ENCODE measurements at regions not wholly inside any gene's neighbourhood (a gene's known extent, or its start where the extent isn't known, plus 50 kb on each side); places are given as distances from the start of the nearest gene placed in this dataset.

DNA sequence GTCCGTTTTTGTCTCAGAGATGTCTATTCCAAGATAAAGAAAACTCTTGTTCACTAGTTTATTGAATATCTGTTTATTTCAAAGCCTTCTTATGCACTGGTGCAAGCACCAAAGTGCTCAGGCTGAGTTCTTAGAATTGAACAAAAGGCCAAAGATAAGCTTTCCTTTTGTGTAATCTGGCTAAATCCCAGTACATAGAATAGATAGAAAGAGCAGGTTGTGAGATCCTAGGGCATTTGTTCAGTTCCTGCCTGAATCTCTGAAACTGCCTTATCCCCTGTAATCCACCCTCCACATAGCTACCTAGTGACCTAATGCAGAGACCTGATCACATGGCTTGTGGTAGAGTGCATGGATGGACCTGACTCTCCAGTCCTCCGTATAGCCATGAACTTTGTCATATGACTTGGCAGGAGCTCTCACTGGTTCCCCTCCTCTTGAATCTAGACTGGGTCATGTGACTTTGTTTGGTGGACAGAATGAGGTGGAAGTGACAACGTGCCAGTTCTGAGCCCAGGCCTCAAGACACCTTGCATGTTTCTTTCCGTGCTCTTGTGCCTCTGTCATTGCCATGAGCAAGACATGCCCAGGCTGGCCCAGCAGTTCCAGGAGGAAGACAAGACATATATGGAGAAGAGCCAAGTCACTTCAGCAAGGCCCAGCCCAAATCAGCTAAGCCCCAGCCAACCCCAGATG is 139.3 kb upstream of the SHB start:
- no peaks in the 10 kb centered on the region for H3K36me3 ChIP-seq
- H3K4me3 ChIP-seq: no peak overlapping the region
- intact Hi-C loops (cut with DNase I): no loop called here
- DNase-seq: no peak
- no peak for ATAC-seq
- TF ChIP-seq, protein P1, sequence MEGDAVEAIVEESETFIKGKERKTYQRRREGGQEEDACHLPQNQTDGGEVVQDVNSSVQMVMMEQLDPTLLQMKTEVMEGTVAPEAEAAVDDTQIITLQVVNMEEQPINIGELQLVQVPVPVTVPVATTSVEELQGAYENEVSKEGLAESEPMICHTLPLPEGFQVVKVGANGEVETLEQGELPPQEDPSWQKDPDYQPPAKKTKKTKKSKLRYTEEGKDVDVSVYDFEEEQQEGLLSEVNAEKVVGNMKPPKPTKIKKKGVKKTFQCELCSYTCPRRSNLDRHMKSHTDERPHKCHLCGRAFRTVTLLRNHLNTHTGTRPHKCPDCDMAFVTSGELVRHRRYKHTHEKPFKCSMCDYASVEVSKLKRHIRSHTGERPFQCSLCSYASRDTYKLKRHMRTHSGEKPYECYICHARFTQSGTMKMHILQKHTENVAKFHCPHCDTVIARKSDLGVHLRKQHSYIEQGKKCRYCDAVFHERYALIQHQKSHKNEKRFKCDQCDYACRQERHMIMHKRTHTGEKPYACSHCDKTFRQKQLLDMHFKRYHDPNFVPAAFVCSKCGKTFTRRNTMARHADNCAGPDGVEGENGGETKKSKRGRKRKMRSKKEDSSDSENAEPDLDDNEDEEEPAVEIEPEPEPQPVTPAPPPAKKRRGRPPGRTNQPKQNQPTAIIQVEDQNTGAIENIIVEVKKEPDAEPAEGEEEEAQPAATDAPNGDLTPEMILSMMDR (IDR thresholded peaks at IDR 0.05): no peak
- no peaks in the 10 kb centered on the region for H3K4me1 ChIP-seq
- H3K9me3 ChIP-seq: peaks cover 0 to 6% of the 10 kb centered on the region in 2 donors
- H3K27me3 ChIP-seq: no peaks in the 10 kb centered on the region
- no peak overlapping the region for H3K27ac ChIP-seq

DNA sequence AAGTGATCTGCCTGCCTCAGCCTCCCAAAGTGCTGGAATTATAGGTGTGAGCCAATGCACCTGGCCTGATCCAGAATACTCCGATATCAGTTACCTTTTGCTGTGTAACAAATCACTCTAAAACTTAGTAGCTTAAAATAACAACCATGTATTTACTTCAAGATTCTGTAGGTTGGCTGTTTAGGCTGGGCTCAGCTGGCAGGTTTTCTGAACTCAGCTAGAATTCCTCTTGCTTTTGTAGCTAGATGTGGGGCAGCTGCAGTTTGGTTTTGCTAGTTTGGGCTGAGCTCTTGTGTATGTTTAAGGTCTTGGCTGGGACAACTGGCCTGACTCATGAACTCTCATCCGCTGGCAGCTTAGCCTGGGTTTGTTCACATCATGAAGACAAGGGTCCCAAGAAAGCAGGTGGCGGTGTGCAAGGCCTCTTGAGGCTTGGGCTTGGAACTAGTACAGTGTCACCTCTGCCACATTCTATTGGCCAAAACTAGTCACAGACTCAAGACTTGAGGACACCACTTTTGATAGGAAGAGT is 138.3 kb upstream of the SHB start:
- no peaks in the 10 kb centered on the region for H3K4me1 ChIP-seq

DNA sequence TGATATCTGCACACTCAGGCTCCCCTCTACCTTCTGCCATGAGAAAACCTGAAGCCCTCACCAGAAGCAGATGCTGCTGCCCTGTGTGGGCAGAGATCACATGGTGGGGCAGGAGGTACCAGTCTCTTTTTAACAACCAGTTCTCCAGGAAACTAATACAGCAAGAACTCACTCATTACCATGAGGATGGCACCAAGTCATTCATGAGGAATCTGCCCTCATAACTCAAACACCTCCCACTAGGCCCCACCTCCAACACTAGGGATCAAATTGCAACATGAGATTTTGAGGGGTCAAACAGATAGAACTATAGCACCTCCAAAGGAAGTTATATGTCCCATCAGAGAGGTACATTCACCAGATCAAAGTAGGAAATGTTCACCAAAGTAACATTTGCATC is 136.3 kb upstream of the SHB start:
- H3K36me3 ChIP-seq: no peaks in the 10 kb centered on the region
- no peaks in the 10 kb centered on the region for H3K4me1 ChIP-seq
- DNase-seq (no peak), ATAC-seq (no peak)
- H3K27me3 ChIP-seq: no peaks in the 10 kb centered on the region
- H3K27ac ChIP-seq: no peak overlapping the region
- no peak overlapping the region for H3K4me3 ChIP-seq
- TF ChIP-seq, protein P1 (IDR thresholded peaks at IDR 0.05): no peak
- peaks cover 0 to 6% of the 10 kb centered on the region in 2 donors for H3K9me3 ChIP-seq
- intact Hi-C loops (cut with DNase I): no loop called here

More for the DNA sequence above, 138.3 kb upstream of the SHB start:
- Histone ChIP-seq H3K4me3 (no peak overlapping the region), H3K27ac (no peak overlapping the region), H3K9me3 (peaks cover 0 to 6% of the 10 kb centered on the region in 2 donors), H3K36me3 (no peaks in the 10 kb centered on the region), H3K27me3 (no peaks in the 10 kb centered on the region)
- ATAC-seq: no peak
- TF ChIP-seq, protein P1 (IDR thresholded peaks at IDR 0.05): no peak
- no peak for DNase-seq
- intact Hi-C loops (cut with DNase I): no loop called here

DNA sequence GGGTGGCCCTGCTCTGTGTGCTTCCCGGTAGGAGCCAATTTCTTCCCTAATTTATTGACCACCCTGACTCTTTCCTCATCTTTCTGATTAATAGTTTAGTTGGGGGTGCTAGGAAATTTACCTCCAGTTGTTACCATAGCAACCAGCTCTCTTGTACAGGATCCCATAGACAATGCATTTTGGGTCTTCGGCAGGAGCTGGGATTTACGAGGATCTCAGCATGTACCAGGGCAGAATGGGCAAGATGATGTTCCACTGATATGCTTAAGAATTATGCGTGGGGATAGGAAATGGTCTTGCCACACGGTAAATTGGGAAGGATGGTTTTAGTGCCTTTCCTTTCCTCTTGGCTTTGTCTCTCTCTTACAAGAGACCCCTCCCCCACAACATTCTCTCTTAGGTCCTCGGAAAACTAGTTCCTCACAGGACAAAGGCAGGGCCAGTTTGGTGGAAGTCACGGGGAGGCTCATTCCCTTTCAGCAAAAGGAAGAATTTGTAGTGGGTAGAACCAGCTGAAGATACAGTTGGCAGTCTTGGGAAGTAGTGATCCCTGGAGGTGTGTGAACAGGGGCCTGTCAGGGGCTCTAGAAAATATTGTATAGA is 133.4 kb upstream of the SHB start:
- Histone ChIP-seq H3K27ac (no peak overlapping the region), H3K36me3 (no peaks in the 10 kb centered on the region), H3K27me3 (peaks cover 0 to 8% of the 10 kb centered on the region in 2 donors), H3K4me1 (no peaks in the 10 kb centered on the region), H3K9me3 (peaks cover 0 to 1% of the 10 kb centered on the region in 2 donors), H3K4me3 (no peak overlapping the region)
- DNase-seq (no peak), ATAC-seq (no peak)
- intact Hi-C loops (cut with DNase I): no loop called here
- TF ChIP-seq, protein P1 (IDR thresholded peaks at IDR 0.05): no peak

DNA sequence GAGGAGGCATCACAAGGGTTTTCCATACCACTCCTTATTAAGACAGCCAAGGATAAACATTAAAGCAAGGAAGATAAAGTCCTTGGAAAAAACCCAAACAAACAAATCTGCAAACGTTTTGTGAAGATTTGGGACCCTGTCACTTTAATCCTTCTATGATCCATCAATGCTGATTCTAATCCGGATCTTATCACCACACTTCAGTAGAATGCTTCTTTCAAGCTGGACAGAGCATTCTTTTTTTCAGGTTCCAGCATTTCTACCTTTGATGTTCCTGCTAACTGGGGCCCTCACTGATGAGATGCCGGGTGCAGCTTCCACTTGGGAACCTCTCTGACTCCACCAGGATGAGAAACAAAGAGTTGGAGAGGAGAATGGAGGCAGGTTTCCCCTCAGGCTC is 132.8 kb upstream of the SHB start:
- H3K27me3 ChIP-seq: peaks cover 0 to 8% of the 10 kb centered on the region in 2 donors
- no peaks in the 10 kb centered on the region for H3K36me3 ChIP-seq
- DNase-seq (no peak), ATAC-seq (no peak)
- TF ChIP-seq, protein P1 (IDR thresholded peaks at IDR 0.05): no peak
- no peak overlapping the region for H3K27ac ChIP-seq
- no peak overlapping the region for H3K4me3 ChIP-seq
- no peaks in the 10 kb centered on the region for H3K4me1 ChIP-seq
- no peaks in the 10 kb centered on the region for H3K9me3 ChIP-seq
- intact Hi-C loops (cut with DNase I): no loop called here

Measured in left lung (tissue), 4 donors.